GM23338 (cell line): ENCODE measurements at regions not wholly inside any gene's neighbourhood (a gene's known extent, or its start where the extent isn't known, plus 50 kb on each side); places are given as distances from the start of the nearest gene placed in this dataset.

Source experiments
- CREB1 ChIP-seq: fragments of 250-450 bp; sonication (Bioruptor Pico); IDR thresholded peaks from 2 replicates; pipeline ENCODE4 v1.5.0; 2020; ENCODE audit warnings: low read depth, mild to moderate bottlenecking, moderate library complexity
- ETS1 ChIP-seq: IDR thresholded peaks from 2 replicates; pipeline ENCODE4 v1.6.1; 2016; ENCODE audit warnings: antibody characterized with exemption
- EZH2 ChIP-seq: fragments of 200-600 bp; sonication (generic); IDR thresholded peaks from one replicate; pipeline ENCODE4 v1.8.0; 2017; ENCODE audit warnings: antibody characterized with exemption, mild to moderate bottlenecking, low read depth; ENCODE audit not compliant: unreplicated experiment
- EZH2phosphoT487 ChIP-seq: fragments of 200-600 bp; sonication (generic); IDR thresholded peaks from one replicate; pipeline ENCODE4 v1.8.1; 2018; ENCODE audit warnings: antibody characterized with exemption; ENCODE audit not compliant: unreplicated experiment
- NANOG ChIP-seq: IDR thresholded peaks from 2 replicates; pipeline ENCODE4 v1.6.1; 2016; ENCODE audit warnings: antibody characterized with exemption, borderline replicate concordance
- POLR2AphosphoS5 ChIP-seq: IDR thresholded peaks from 2 replicates; pipeline ENCODE4 v1.6.1; 2016; ENCODE audit warnings: antibody characterized with exemption, low read depth
- STAT1 ChIP-seq: IDR thresholded peaks from one replicate; pipeline ENCODE4 v1.6.1; 2016; ENCODE audit warnings: antibody characterized with exemption; ENCODE audit not compliant: unreplicated experiment
- ZNF114 ChIP-seq: fragments of 250-450 bp; sonication (Bioruptor Pico); IDR thresholded peaks from 2 replicates; pipeline ENCODE4 v1.5.0; 2020; ENCODE audit warnings: mild to moderate bottlenecking, moderate library complexity
- TF ChIP-seq, protein P1 (sequence below), 2 experiments: fragments of 200-600 bp in 1 of 2; sonication (generic) in 1 of 2; conservative IDR thresholded peaks; 2 replicates each; pipeline versions ENCODE4 v1.5.1 to v1.6.1; 2016 to 2017; ENCODE audit warnings: antibody characterized with exemption in 2 of 2, low read depth in 2 of 2, mild to moderate bottlenecking in 2 of 2, moderate library complexity in 1 of 2
- TF ChIP-seq, protein P2 (sequence below): IDR thresholded peaks from one replicate; pipeline ENCODE4 v1.6.1; 2018; ENCODE audit warnings: antibody characterized with exemption; ENCODE audit not compliant: unreplicated experiment

DNA sequence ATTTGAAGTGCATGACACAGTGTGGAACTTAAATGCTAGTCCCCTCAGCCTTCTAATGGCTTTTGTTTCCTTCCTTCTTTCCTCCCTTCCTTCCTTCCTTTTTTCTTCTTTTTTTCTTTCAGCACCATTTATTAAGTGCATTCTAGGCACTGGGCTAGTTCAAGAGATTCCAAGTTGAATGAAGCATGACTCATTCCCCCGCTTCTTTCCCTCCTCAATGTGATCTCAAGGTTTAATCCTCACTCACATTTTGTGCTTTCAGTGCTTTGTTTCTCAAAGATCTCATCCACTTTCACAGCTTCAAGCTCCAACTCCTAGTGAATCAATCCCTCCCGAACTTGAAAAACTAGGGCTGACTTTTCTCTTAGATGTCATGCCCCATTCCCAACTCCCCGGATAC, 90.1 kb downstream of the LBH start:
- TF ChIP-seq EZH2 (no peak), POLR2AphosphoS5 (no peak), EZH2phosphoT487 (no peak), STAT1 (no peak), CREB1 (CRISPR knock-in tag) (no peak), NANOG (no peak), ETS1 (no peak), ZNF114 (CRISPR knock-in tag) (no peak)
- TF ChIP-seq, protein P1, sequence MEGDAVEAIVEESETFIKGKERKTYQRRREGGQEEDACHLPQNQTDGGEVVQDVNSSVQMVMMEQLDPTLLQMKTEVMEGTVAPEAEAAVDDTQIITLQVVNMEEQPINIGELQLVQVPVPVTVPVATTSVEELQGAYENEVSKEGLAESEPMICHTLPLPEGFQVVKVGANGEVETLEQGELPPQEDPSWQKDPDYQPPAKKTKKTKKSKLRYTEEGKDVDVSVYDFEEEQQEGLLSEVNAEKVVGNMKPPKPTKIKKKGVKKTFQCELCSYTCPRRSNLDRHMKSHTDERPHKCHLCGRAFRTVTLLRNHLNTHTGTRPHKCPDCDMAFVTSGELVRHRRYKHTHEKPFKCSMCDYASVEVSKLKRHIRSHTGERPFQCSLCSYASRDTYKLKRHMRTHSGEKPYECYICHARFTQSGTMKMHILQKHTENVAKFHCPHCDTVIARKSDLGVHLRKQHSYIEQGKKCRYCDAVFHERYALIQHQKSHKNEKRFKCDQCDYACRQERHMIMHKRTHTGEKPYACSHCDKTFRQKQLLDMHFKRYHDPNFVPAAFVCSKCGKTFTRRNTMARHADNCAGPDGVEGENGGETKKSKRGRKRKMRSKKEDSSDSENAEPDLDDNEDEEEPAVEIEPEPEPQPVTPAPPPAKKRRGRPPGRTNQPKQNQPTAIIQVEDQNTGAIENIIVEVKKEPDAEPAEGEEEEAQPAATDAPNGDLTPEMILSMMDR (conservative IDR thresholded peaks at IDR 0.05; ENCODE audit: low read depth in 2 of 2), result no peak
- TF ChIP-seq, protein P2, sequence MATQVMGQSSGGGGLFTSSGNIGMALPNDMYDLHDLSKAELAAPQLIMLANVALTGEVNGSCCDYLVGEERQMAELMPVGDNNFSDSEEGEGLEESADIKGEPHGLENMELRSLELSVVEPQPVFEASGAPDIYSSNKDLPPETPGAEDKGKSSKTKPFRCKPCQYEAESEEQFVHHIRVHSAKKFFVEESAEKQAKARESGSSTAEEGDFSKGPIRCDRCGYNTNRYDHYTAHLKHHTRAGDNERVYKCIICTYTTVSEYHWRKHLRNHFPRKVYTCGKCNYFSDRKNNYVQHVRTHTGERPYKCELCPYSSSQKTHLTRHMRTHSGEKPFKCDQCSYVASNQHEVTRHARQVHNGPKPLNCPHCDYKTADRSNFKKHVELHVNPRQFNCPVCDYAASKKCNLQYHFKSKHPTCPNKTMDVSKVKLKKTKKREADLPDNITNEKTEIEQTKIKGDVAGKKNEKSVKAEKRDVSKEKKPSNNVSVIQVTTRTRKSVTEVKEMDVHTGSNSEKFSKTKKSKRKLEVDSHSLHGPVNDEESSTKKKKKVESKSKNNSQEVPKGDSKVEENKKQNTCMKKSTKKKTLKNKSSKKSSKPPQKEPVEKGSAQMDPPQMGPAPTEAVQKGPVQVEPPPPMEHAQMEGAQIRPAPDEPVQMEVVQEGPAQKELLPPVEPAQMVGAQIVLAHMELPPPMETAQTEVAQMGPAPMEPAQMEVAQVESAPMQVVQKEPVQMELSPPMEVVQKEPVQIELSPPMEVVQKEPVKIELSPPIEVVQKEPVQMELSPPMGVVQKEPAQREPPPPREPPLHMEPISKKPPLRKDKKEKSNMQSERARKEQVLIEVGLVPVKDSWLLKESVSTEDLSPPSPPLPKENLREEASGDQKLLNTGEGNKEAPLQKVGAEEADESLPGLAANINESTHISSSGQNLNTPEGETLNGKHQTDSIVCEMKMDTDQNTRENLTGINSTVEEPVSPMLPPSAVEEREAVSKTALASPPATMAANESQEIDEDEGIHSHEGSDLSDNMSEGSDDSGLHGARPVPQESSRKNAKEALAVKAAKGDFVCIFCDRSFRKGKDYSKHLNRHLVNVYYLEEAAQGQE, result no peak
